ENCODE measurements at regions not wholly inside any gene's neighbourhood (a gene's known extent, or its start where the extent isn't known, plus 50 kb on each side); places are given as distances from the start of the nearest gene placed in this dataset.

GRCh38 chr10:43000651-43001426 lies 76.0 kb upstream of the RET start:
- no peak overlapping the region for H3K4me2 ChIP-seq (ENCODE audit: insufficient read depth, low read length)
- H3K9me3 ChIP-seq (ENCODE audit: low read depth, low read length) = no peaks in the 10 kb centered on the region

GRCh38 chr10:43001427-43001795 lies 75.5 kb upstream of the RET start:
- H3K27me3 ChIP-seq (ENCODE audit: insufficient read depth, low read length) = peaks cover 2% of the 10 kb centered on the region
- H3K79me2 ChIP-seq (ENCODE audit: insufficient read depth, low read length) = no peaks in the 10 kb centered on the region
- no peak overlapping the region for H3K4me2 ChIP-seq (ENCODE audit: insufficient read depth, low read length)
- H3K27ac ChIP-seq (ENCODE audit: low read depth, low read length) = no peak overlapping the region
- H2AFZ ChIP-seq (ENCODE audit: low read length) = no peak overlapping the region
- no peaks in the 10 kb centered on the region for H3K4me1 ChIP-seq (ENCODE audit: insufficient read depth, low read length)
- H4K20me1 ChIP-seq (ENCODE audit: insufficient read depth, low read length) = no peaks in the 10 kb centered on the region
- no peak overlapping the region for H3K4me3 ChIP-seq (ENCODE audit: insufficient read depth, low read length)
- no peaks in the 10 kb centered on the region for H3K36me3 ChIP-seq (ENCODE audit: insufficient read depth, low read length)
- no peaks in the 10 kb centered on the region for H3K9me3 ChIP-seq (ENCODE audit: low read depth, low read length)
- TF ChIP-seq CTCF (IDR thresholded peaks at IDR 0.05; ENCODE audit: extremely low read depth, low read depth, low read length) = no peak
- no peak for DNase-seq (ENCODE audit: insufficient read length, low spot score, missing footprints)

More at GRCh38 chr10:43000651-43001426, 76.0 kb upstream of the RET start:
- H3K79me2 ChIP-seq (ENCODE audit: insufficient read depth, low read length) = no peaks in the 10 kb centered on the region
- peaks cover under 1% of the 10 kb centered on the region for H3K27me3 ChIP-seq (ENCODE audit: insufficient read depth, low read length)
- H2AFZ ChIP-seq (ENCODE audit: low read length) = no peak overlapping the region
- TF ChIP-seq CTCF (IDR thresholded peaks at IDR 0.05; ENCODE audit: extremely low read depth, low read depth, low read length) = no peak
- no peaks in the 10 kb centered on the region for H3K4me1 ChIP-seq (ENCODE audit: insufficient read depth, low read length)
- peak; percentile 56 for DNase-seq (ENCODE audit: insufficient read length, low spot score, missing footprints)
- no peak overlapping the region for H3K27ac ChIP-seq (ENCODE audit: low read depth, low read length)
- no peak overlapping the region for H3K4me3 ChIP-seq (ENCODE audit: insufficient read depth, low read length)
- H3K36me3 ChIP-seq (ENCODE audit: insufficient read depth, low read length) = no peaks in the 10 kb centered on the region
- H4K20me1 ChIP-seq (ENCODE audit: insufficient read depth, low read length) = no peaks in the 10 kb centered on the region

GRCh38 chr10:43002596-43002995 lies 74.3 kb upstream of the RET start:
- Histone ChIP-seq H2AFZ (ENCODE audit: low read length) (no peak overlapping the region), H3K4me1 (ENCODE audit: insufficient read depth, low read length) (no peaks in the 10 kb centered on the region), H3K27ac (ENCODE audit: low read depth, low read length) (no peak overlapping the region), H3K4me3 (ENCODE audit: insufficient read depth, low read length) (no peak overlapping the region), H3K27me3 (ENCODE audit: insufficient read depth, low read length) (peaks cover 2% of the 10 kb centered on the region), H4K20me1 (ENCODE audit: insufficient read depth, low read length) (no peaks in the 10 kb centered on the region), H3K4me2 (ENCODE audit: insufficient read depth, low read length) (no peak overlapping the region), H3K79me2 (ENCODE audit: insufficient read depth, low read length) (no peaks in the 10 kb centered on the region), H3K9me3 (ENCODE audit: low read depth, low read length) (no peaks in the 10 kb centered on the region), H3K36me3 (ENCODE audit: insufficient read depth, low read length) (no peaks in the 10 kb centered on the region)
- peak; percentile 66 for DNase-seq (ENCODE audit: insufficient read length, low spot score, missing footprints)
- no peak for TF ChIP-seq CTCF (IDR thresholded peaks at IDR 0.05; ENCODE audit: extremely low read depth, low read depth, low read length)

DNA sequence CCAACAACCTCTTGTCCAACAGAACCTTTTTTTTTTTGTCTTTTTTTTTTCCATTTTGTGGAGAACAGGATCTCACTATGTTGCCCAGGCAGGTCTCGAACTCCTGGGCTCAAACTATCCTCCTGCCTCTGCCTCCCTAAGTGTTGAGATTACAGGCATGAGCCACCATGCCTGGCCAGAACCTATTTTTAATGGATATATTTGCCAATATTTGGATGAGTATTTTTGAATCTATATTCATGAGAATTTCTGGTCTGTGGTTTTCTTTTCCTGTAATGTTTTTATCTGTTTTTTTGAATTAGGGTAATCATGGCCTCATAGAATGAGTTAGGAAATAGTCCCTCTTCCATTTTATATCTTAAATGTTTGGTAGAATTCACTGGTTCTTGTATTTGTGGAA lies 70.4 kb upstream of the RET start:
- peaks cover 2% of the 10 kb centered on the region for H3K27me3 ChIP-seq (ENCODE audit: insufficient read depth, low read length)
- no peaks in the 10 kb centered on the region for H4K20me1 ChIP-seq (ENCODE audit: insufficient read depth, low read length)
- no peaks in the 10 kb centered on the region for H3K36me3 ChIP-seq (ENCODE audit: insufficient read depth, low read length)
- no peak for TF ChIP-seq CTCF (IDR thresholded peaks at IDR 0.05; ENCODE audit: extremely low read depth, low read depth, low read length)
- H3K27ac ChIP-seq (ENCODE audit: low read depth, low read length) = no peak overlapping the region
- no peaks in the 10 kb centered on the region for H3K9me3 ChIP-seq (ENCODE audit: low read depth, low read length)
- no peak overlapping the region for H3K4me2 ChIP-seq (ENCODE audit: insufficient read depth, low read length)
- H3K79me2 ChIP-seq (ENCODE audit: insufficient read depth, low read length) = no peaks in the 10 kb centered on the region
- no peak overlapping the region for H3K4me3 ChIP-seq (ENCODE audit: insufficient read depth, low read length)
- DNase-seq (ENCODE audit: insufficient read length, low spot score, missing footprints) = peak; percentile 78
- no peaks in the 10 kb centered on the region for H3K4me1 ChIP-seq (ENCODE audit: insufficient read depth, low read length)
- no peak overlapping the region for H2AFZ ChIP-seq (ENCODE audit: low read length)
